Upper lobe of left lung (tissue), 4 donors: ENCODE measurements at regions not wholly inside any gene's neighbourhood (a gene's known extent, or its start where the extent isn't known, plus 50 kb on each side); places are given as distances from the start of the nearest gene placed in this dataset.

ENCODE experiments used
- CTCF ChIP-seq, 6 experiments: fragments of 450-650 bp in 4 of 6; fragments of 200-600 bp in 2 of 6; sonication (generic) in 2 of 6; IDR thresholded peaks; one replicate each; pipeline ENCODE4 v1.5.1; 2016 to 2019; ENCODE audit warnings: antibody characterized with exemption in 6 of 6
- EP300 ChIP-seq, 4 donors: sonication (generic); formaldehyde crosslinking; IDR thresholded peaks; one replicate each; pipeline ENCODE4 v1.5.1; 2017; ENCODE audit warnings: antibody characterized with exemption in 4 of 4, control low read depth in 2 of 4
- POLR2A ChIP-seq, 4 donors: fragments of 450-650 bp; IDR thresholded peaks; one replicate each; pipeline ENCODE4 v1.5.1; 2016 to 2017; ENCODE audit warnings: antibody characterized with exemption in 4 of 4, mild to moderate bottlenecking in 2 of 4
- POLR2AphosphoS5 ChIP-seq, 2 donors: sonication (generic); formaldehyde crosslinking; IDR thresholded peaks; one replicate each; pipeline ENCODE4 v1.5.1; 2017; ENCODE audit warnings: antibody characterized with exemption in 2 of 2

GRCh38 chr17:79224903-79225302 is 150.3 kb downstream of the ENGASE start:
- TF ChIP-seq CTCF (IDR thresholded peaks at IDR 0.05) (no peak), EP300 (IDR thresholded peaks at IDR 0.05) (no peak), POLR2AphosphoS5 (IDR thresholded peaks at IDR 0.05) (no peak), POLR2A (IDR thresholded peaks at IDR 0.05) (no peak)
